Cerebellar nuclear complex (tissue), 1 donor: ENCODE measurements at regions not wholly inside any gene's neighbourhood (a gene's known extent, or its start where the extent isn't known, plus 50 kb on each side); places are given as distances from the start of the nearest gene placed in this dataset.

Source experiments
- DNase-seq, 2 experiments: peaks; one replicate each; lab custom pipeline; 2025; lab: John Stamatoyannopoulos, UW

GRCh38 chr4:89549907-89550306, 242.3 kb upstream of the GPRIN3 start:
- no peak for DNase-seq

- DNase-seq: no peak
Observed at GRCh38 chr4:89545315-89545714, 237.7 kb upstream of the GPRIN3 start.

GRCh38 chr4:89541998-89542397, 234.4 kb upstream of the GPRIN3 start:
- DNase-seq: no peak

GRCh38 chr4:89539797-89540711, 232.5 kb upstream of the GPRIN3 start:
- no peak for DNase-seq

GRCh38 chr4:89539374-89539773, 231.8 kb upstream of the GPRIN3 start:
- DNase-seq: no peak

- DNase-seq: no peak
Observed at GRCh38 chr4:89538886-89539285, 231.3 kb upstream of the GPRIN3 start.

- DNase-seq: no peak
Observed at GRCh38 chr4:89538171-89538570, 230.6 kb upstream of the GPRIN3 start.

GRCh38 chr4:89537281-89537680, 229.7 kb upstream of the GPRIN3 start:
- no peak for DNase-seq

- DNase-seq: no peak
Observed at GRCh38 chr4:89535251-89535650, 227.7 kb upstream of the GPRIN3 start.

GRCh38 chr4:89534356-89534755, 226.8 kb upstream of the GPRIN3 start:
- DNase-seq: no peak

GRCh38 chr4:89531932-89532640, 224.5 kb upstream of the GPRIN3 start:
- DNase-seq: no peak

GRCh38 chr4:89528526-89529133, 221.0 kb upstream of the GPRIN3 start:
- no peak for DNase-seq

GRCh38 chr4:89521826-89522225, 214.2 kb upstream of the GPRIN3 start:
- DNase-seq: no peak

GRCh38 chr4:89519771-89520320, 212.2 kb upstream of the GPRIN3 start:
- no peak for DNase-seq

GRCh38 chr4:89518259-89518658, 210.7 kb upstream of the GPRIN3 start:
- no peak for DNase-seq

GRCh38 chr4:89514811-89515210, 207.2 kb upstream of the GPRIN3 start:
- no peak for DNase-seq

- DNase-seq: no peak
Observed at GRCh38 chr4:89511776-89512175, 204.2 kb upstream of the GPRIN3 start.

- no peak for DNase-seq
Observed at GRCh38 chr4:89509708-89510281, 202.2 kb upstream of the GPRIN3 start.

GRCh38 chr4:89506866-89507491, 199.4 kb upstream of the GPRIN3 start:
- no peak for DNase-seq

- DNase-seq: no peak
Observed at GRCh38 chr4:89502581-89502980, 195.0 kb upstream of the GPRIN3 start.

GRCh38 chr4:89497517-89498308, 190.1 kb upstream of the GPRIN3 start:
- DNase-seq: no peak
